SW 1271 (cell line): ENCODE measurements at regions not wholly inside any gene's neighbourhood (a gene's known extent, or its start where the extent isn't known, plus 50 kb on each side); places are given as distances from the start of the nearest gene placed in this dataset.

ENCODE experiments used
- DNase-seq, 2 experiments: peaks; one replicate each; lab custom pipeline; 2025; lab: John Stamatoyannopoulos, UW

DNA sequence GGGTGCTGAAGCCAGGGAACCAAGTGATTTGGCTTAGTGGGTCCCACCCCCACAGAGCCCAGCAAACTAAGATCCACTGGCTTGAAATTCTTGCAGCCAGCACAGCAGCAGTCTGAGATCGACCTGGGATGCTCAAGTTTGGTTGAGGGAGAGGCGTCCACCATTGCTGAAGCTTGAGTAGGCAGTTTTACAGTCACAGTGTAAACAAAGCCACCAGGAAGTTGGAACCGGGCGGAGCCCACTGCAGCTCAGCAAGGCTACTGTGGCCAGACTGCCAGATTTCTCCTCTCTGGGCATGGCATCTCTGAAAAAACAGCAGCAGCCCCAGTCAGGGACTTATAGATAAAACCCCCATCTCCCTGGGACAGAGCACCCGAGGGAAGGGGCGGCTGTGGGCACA is 424.1 kb upstream of the TENM4 start:
- no peak for DNase-seq

DNA sequence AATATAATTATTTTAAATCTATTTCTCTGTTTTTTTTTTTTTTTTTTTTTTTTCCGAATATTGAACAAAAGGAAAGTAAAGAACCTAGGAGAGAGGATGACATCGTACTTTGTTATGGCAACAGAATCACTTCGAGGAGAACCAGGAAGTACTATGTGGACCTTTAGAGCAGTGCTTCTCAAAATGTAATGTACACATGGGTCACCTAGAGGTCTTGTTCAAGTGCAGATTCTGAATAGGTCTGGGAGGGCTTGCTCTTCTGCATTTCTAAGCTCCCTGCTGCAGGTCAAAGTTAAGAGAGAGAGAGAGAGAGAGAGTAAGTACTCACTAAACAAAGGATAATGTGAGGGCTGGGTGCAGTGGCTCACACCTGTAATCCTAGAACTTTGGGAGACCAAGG is 419.5 kb upstream of the TENM4 start:
- DNase-seq: no peak

DNA sequence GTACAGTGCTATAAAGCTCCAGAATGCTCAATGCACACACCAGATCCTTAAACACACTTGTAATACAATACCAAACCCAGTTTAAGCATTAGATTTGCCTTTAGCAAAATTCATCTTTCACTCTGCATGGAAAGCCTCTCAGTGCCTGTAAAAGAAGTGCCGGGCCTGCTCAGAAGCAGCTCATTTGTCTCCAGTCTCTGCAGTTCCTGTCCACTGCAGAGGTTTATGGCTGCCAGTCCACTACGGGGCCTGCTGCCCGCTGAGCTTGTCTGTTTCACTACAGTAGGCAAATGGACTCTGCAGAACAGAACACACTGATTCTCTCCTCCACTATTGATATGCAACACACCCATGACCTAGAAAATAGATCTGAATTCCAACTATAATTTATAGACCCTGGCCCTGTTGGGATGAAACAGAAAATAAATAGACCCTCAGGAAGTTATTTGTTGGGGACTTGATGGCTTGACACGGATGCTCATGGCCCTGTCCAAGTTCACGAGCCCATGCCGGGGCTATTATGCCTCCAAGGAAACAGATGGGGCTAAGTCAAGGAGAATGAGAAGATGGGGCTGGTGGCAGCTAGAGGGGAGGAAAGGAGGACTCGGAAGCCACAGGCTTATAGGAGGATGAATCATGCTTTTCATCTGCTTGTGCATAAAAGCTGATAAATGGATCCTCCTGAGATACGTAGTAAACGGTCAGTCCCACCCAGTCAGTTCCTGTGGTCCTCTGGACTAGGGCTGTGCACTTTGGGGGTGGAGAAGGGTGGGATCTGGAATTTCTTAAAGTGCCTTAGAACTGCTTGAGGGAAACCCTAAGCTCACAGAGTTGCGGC is 416.8 kb upstream of the TENM4 start:
- no peak for DNase-seq

DNA sequence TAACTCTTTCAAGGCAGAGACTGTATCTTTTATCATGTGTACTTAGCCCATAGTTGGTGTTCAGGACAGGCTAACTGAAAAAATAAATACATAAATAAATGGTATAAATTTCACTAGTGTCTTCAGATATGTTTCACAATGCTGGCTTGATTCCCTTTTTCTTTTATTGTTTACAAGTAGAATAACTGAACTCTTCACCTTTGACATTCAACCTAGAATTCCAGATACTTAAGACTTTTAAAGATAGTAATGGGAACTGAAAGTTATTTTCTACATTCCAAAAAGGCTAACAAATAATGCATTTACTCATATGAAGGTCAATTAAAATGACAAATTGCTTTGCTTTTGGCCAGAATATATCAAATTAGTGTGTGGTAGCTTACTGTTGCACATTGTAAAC is 411.3 kb upstream of the TENM4 start:
- no peak for DNase-seq

DNA sequence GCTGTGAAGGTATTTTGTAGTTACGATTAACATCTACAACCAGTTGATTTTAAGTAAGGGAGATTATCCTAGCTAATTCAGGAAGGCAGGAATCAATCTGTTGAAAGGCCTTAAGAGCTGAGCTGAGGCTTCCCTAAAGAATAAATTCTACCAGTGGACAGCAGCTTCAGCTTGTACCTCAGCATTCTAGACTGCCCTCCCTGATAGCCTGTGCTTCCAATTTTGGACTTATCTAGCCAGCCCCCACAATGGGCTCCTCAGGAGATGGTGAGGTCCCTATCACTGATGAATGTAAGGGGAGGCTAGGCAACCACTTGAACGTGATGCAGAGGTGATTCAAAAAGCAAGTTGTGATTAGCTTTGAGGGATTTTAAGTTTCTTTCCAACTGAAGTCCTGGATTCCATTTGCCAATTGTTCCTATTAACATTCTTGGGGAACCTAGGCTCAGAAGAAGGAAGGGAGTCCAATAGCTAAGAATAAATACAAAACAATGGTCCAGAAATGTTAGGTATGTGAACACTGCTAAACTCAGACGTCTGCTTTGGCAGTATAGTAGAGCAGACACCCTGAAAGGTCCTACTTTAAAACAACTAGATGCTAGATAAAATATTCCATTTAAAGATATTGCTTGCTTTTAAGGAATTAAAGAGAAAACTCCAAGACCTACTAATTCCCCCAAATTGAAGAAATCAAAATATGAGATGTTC is 404.3 kb upstream of the TENM4 start:
- no peak for DNase-seq

DNA sequence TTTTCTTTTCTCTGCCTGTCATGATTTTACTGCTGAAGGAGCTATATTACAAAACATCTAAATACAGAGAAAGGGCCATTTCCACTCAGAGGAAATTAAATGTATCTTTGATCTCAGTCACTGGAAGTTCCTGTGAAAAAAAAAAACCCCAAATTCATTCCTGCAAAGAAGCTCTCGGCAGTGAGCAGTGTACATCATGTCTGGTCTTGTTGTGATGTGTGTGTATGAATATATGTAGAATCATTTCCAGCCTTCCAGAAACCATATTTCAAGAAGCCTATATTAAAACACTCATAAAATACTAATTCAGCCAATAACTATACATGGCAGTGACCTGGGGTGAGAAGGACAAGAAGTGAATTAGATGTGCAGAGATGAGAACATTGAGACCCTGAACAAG is 393.2 kb upstream of the TENM4 start:
- no peak for DNase-seq

DNA sequence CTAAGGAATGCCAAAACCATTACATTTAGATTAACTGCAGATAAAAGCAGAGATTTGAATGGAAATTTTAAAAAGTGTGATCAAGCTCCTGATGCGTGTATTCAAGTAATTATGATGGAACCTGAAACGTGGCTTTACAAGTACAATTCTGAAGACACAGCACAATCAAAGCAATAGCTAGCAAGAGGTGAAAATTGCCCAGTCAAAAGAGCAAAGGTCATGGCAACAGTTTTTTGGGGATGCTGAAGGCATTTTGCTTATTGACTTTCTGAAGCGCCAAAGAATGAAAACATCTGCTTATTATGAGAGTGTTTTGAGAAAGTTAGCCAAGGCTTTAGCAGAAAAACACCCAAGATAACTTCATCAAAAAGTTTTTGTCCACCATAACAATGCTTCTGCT is 389.6 kb upstream of the TENM4 start:
- no peak for DNase-seq

DNA sequence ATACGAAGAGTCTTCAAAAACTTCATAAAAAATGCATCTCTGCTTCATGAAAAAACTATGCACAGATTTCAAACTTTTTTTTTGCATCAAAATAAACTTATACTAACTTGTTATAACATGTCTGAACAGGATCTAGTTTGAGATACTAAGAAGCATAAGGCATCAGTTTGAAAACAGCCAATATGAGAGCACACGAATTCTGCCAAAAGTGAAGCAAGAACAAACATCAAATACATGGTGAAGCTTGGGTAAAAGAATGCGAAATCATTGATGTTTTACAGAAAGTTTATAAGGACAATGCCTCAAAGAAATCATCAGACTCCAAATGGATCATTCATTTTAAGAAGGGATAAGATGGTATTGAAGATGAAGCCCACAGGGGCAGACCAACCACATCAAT is 389.1 kb upstream of the TENM4 start:
- DNase-seq: no peak

DNA sequence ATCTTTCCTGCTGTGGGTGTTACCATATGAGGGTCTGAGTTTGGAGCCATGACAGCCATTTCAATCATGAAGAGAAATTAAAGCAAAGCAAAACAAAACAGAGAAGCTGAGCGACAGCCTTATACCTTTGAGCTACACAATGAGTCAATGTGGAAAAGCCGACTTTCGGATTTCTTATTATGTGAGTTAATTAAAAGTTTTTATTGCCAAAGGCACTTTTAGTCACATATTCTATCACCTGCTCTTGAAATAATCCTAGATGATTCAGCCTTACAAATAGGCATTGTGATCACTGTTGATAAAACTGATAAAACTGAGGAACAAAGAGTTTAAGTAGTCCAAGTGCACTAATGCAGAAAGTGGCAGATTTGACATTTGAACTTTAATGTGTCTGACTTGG is 381.9 kb upstream of the TENM4 start:
- DNase-seq: no peak

DNA sequence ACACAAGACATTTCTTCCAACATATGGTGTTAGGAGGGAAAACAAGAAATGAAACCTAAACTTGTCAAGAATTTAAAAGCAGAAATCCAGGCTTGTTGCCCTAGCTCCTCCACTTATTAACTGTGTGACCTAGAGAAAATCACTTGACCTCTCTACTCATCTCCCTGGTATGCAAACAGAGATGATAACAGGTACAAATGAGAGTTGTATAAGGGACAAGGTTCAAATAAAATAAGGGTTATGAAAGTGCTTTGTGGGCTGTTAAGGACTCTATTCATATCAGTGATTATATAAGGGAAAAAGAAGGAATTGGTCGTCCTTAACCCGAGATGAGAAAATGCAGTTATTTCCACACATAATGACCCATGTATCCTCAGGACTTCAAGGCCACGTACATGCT is 372.7 kb upstream of the TENM4 start:
- DNase-seq: no peak

DNA sequence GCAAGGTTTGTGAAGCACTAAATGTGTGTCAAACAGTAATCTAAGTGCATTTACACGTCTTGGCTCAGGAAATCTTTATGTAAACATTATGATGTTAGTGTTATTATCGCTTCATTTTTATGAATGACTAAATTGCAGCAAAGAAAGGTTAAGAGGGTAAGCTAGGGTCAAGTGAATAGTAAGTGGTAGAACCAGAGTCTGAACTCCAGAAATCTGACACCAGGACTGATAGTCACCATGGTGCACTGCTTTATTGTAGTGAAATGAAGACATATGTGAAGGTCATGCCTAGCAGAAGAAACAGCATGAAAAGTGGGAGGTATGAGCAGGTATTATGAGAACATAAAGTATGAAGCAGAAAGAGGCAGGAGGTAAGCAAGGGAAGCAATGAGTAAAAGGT is 368.7 kb upstream of the TENM4 start:
- no peak for DNase-seq

DNA sequence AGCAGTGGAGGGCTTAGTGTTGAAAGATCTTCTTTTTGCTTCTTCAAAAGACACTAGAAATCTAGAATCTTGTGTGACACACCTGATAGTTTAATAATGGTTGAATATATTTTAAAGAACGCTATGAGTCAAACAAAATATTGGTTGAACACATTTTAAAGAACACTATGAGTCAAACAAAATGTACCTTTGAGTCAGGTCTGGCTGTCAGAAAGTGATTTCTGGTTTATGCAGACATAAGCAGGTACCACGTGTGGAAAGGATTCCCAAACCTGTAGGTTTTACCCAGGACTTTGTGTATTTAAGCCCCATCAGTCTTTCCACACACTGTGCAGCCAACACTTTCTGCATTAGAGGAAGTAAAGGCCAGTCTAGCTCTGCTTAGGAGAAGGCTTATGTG is 366.7 kb upstream of the TENM4 start:
- DNase-seq: no peak

DNA sequence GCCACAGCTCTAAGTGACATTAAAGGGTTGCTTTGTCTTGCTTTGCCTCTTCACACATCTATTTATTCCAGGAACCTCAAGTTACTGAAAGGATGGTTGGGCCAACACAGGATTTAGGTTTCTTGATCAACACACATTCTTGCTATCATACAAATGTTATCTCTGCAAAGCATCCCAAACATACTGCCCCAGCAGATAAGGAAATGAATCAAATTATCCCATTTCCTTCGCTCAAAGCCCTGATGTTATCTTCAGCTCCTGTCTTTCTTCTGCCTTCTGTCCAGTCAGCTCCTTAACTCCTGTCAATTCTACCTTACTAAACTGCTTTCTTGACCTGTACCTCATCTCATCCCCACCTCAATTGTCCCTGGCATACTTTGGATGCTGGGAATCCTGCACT is 355.9 kb upstream of the TENM4 start:
- DNase-seq: no peak

DNA sequence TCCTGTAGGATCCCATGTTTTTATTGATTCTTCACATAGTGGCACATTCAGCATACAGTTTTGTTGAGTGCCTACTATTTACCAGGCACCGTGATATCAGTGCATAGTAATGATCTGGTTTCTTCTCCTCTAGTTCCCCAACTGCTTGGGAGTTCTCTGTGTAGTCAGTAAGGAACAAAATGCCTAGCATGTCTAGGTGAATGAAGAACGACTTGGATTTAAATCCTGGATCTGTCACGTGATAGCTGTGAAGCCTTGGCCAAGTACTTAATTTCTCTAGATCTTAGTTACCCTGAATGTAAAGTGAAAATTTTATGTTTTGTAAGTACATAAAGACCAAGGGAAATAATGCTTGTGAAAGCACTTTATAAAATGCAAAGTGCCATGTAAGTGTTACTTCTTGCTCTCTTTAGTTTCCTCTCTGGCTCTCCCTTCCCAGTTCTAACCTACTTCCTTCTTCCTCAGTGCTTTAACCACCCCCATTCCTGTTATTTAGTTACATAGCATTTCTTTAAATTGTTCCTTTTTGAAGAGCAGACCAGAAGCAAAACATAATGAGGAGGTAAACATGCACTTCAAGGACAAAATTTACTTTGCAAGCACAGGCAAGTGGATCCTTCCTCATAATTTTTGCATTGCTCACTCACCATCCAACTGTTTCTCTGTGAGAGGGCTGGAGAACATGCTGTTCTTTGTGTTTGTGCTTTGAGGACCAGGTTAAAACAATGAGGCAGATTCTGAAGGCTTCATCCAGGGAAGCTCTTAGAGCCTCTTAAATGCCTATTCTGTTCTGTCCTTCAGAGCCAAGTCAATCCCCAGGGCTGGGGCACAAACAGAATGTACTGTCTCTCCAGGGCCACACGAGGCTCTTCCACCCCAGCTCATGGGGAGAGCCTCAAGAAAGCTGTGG is 353.9 kb upstream of the TENM4 start:
- DNase-seq: no peak

DNA sequence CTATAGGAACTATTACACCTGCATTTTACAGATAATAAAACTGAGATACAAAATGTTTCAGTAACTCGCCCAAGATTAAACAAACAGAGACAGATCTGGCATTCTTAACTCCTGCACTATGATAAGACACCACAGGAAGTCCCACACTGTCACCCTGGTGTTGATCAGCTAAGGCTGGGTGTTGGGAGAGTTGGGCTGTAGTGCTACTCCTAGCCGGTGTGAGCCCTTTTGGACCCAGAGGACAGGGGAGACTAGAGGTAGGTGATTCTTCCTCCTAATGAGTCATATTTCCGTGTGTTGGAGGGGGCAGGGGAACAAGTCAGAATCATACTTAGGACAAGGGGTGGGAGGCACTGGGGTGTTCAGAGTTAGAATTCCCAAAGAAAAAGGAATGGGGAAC is 353.2 kb upstream of the TENM4 start:
- DNase-seq: no peak

DNA sequence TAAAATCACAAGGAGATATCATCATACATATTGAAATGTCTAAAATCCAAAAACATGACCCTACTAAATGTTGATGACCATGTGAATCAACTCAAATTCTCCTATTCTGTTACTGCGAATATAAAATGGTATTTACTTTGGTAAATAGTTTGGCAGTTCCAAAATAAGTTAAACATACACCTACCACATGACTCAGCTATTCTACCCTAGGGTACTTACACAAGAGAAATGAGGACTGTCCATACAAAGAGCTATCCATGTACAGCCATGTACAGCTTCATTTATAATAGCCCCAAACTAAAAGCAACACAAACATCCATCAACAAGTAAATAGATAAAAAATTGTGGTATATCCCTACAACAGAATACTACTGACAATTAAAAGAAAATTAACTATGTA is 346.1 kb upstream of the TENM4 start:
- no peak for DNase-seq

DNA sequence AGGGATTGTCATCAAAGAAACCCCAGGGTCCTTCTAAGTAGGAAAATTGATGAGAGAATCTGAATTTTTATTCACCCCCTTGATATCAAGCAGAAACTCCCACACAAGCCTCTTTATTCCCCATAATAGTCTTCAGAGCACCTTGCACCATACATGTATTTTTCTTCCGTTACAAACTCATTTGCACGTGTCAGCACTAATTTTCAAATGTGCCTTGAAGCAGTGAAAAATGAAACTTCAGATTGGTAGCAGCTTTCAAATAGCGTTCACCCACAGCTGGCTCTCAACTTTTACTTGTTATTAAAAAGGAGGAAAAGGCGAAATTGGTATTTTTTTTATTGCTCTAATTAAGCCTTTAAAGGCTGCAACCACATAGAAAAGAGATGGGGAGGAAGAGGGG is 343.0 kb upstream of the TENM4 start:
- DNase-seq: no peak

DNA sequence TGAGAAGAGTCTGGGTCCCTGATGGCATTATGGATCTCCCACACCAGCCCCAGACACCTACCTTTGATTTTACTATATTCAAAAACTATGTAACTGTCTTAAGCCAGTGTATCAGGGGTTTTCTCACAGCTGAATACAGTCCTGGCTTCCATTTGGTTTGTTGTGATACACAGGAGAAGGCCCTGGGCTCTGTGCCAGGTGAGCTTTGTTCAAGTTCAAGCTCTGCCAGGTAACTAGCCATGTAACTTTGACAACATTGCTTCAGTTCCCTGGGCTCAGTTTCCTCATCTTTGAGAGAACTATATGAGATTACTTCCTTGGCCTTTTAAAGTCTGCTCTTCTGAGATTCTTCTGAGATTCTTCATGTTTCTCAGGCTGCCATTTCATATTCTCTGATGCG is 327.5 kb upstream of the TENM4 start:
- DNase-seq: no peak

DNA sequence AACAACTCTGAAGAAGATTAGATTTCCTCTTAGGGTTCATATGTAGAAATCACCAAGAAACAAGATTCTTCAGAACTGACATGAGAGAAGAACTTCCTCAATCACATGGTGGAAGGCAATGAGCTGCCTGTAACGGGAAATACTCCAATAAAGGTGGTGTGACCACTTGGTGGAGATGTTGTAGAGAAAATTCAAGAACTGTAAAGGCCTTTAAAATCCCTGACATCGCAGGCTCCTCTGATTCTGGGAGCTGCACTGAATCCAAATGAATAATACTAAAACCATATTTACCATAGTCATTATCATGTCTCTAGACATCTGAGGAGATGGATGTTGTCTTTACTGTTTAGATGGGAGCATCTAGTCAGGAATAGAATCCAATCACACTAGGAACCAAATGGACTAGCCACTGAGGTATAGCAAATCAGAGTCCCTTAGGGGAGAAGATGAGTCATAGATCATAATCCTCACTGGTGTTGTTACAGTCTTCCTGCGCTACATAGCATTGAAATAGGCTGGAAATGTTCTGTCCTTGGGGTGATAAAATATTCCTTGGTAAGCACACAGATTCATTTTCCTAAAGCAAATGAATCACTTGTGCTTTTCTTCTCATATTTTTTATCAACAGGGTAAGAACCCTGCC is 321.6 kb upstream of the TENM4 start:
- DNase-seq: no peak

DNA sequence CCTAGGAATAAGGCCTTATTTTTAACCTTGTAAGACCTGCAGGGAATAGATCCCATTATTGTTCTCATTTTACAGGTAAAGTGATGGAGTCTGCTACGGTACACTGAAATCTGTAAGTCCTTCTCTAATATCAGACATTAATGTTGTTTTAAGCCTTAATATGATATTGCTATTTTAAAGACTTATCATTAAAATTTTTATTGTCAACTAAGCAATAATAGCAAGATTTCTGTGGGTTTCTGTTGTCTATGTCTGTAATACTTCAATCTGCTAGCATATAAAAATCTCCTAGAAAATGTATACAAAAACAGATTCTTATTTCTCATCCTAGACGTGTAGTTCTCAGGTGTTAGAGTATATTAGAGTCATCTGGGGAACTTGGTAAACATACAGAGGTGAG is 317.5 kb upstream of the TENM4 start:
- no peak for DNase-seq

DNA sequence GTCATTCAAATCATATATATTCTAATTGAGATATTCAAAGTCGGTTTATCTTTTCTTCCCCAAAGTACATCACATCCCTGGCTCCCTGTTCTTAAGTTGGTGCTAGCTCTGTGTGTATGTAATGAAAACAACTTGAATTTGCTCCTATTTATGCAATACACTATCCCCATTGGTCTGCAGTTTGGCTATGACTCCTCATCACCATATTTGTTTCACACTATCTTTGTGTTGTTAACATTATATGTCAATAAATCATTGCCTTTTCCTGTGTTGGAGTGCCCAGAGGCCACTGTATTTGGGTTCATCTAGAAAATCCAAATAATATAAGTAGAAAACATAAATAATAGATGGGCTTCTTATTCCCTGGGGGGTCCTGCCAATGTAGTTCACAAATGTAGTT is 306.6 kb upstream of the TENM4 start:
- no peak for DNase-seq

DNA sequence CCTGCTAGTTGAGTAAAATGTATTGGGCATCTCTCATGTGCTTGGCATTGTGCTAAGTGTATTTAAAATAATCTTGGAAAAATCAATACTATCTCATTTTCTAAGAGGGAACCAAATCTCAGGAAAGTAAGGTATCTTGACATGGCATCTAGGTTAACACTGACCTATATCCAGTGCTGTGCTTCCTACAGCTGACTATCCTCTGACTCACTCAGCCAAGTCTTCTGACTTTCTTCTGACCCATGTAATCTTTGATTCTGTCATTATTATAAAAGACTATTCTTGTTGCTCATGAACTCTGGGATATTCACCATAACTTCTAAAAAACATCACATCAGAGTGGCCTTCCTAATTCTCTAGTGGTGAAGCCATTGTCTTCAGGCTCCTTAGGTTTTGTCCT is 304.1 kb upstream of the TENM4 start:
- DNase-seq: no peak
